HG02885 (cell line): ENCODE measurements at regions not wholly inside any gene's neighbourhood (a gene's known extent, or its start where the extent isn't known, plus 50 kb on each side); places are given as distances from the start of the nearest gene placed in this dataset.

Source experiments
- ATAC-seq: cut with Tn5 transposase; IDR thresholded peaks from one replicate; pipeline ENCODE4 v1.9.1; 2021; ENCODE audit warnings: mild to moderate bottlenecking; ENCODE audit not compliant: unreplicated experiment, poor library complexity

DNA sequence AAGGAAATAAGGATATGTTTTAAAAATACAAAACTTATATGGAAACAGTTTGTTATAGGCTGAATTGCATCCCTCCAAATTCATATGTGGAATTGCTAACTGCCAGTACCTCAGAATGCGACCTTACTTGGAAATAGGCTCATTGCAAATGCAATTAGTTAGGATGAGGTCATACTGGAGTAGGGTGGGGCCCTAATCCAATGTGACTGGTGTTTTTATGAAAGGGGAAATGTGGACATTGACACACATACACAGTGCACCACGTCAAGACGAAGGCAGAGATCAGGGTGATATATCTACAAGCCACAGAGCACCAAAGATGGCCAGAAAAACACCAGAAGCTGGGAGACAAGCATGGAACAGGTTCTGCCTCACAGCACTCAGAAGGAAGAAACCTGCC, 494.2 kb downstream of the TSN start:
- no peak for ATAC-seq

DNA sequence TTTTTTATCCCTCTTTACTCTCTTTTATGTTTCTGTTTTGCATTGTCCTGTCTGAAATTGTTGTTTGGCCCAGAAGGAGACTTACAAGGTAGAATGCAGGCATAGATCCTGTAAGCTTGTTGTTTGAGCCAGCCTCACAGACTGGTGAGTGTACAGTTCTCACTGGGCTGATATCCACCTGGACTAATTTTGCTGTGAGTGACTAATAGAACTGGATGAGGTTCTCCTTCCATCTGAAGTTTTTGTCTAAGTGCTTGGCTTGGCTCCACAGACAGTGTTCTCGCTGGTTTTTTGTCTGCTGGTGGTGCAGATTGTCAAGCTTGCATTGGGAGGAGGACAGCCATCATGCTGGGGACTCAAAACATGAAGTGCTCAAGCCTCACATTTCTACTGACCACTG, 495.7 kb downstream of the TSN start:
- ATAC-seq, result no peak

DNA sequence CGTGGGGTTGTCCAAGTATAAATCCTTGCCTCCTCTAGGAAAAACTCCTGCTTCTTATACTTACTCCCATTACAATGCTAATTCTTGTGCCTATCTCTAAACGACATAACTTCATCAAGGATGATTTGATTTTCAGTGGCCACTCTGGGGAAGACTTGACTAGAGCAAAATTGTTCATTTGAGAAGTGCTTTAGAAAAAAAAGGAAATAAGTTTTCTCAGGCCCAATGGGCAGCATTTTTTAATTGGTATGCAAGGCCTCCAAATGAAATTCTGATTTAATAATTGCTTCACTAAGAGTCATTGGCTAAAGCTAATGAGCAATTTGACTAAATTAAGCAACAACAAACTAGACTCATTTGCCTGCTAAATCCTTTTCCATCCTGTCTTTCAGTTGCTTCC, 496.1 kb downstream of the TSN start:
- ATAC-seq, result no peak

DNA sequence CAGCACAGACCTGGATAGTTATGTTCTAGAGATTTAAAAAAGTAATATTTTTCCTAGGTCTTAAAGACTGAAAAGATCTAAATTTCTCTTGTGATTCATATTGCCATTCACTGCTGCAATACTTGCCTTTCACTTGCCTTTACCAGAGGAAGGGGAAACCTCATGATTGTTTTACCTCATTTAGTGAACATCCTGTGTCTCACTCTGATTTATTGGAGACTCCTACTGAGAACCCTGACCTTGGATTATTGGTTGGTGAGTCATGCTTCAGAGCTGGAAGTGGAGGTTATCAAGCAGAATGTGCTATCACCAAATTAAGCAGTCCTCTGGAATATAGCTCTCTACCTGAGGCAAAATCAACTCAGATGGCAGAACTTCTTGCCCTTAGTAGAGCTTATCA, 500.5 kb downstream of the TSN start:
- no peak for ATAC-seq

DNA sequence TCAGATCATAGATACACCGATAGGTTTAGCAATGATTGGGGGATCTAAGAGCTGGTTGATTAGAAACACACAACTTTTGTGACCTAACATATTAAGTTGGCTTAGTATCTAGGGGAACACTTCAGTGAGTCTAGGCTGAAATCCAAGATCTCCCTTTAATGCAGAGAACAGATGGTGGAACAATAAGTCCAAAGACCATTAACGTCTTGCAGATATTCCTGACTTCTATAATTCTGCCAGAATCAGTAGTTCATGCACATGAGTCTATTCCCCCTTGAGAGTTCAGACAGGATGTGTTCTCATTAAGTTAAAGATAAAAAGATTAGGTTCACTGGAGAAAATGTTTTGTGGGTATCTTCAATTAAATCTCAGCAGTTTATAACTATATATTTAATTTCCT, 506.5 kb downstream of the TSN start:
- no peak for ATAC-seq

DNA sequence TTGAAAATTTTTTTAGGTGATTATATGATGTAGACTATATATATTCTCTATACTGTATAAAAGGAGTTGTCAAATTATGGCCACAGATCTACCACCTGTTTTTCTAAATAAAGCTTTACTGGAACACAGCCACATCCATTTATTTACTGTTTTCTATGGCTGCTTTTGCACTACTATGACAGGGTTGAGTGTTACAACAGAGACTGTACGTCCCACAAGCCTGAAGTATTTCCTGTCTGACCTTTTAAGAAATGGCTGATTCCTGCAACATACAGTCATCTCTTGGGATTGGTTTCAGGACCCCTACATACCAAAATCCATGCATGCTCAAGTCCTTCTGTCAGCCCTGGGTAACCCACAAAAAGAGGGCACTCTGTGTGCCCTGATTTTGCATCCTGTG, 508.3 kb downstream of the TSN start:
- ATAC-seq, result no peak

DNA sequence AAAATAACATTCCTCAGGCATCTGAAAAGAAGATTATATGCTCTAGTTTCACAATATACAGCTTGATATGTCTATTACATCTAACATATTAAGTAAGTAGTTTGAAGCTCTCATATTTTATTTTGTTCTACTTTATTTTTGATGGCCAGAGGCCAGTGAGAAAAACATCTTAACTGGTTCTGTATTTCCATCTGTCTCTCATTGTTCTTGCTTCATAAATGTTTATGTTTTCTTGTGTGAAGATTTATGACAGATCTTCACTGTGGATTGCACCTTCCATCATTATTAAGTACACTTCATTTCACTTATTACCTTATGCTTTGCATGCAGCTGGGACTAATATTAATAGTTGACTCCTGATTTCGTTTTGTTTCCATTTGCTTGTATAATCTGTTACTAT, 511.2 kb downstream of the TSN start:
- no peak for ATAC-seq

DNA sequence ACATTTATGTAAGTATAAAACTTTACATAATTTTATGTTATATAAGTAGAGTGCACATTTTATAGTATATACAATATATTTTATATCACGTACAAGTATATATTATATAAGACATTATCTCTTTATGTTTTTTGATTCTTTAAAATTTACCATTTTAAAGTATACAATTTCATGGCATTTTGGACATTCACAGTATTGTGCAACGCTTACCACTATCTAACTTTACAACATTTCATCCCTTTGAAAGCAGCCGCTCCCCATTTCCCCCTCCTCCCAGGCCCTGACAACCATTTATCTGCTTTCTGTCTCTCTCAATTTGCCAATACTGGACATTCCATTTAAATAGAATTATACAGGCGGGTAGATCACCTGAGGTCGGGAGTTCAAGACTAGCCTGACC, 512.5 kb downstream of the TSN start:
- no peak for ATAC-seq

DNA sequence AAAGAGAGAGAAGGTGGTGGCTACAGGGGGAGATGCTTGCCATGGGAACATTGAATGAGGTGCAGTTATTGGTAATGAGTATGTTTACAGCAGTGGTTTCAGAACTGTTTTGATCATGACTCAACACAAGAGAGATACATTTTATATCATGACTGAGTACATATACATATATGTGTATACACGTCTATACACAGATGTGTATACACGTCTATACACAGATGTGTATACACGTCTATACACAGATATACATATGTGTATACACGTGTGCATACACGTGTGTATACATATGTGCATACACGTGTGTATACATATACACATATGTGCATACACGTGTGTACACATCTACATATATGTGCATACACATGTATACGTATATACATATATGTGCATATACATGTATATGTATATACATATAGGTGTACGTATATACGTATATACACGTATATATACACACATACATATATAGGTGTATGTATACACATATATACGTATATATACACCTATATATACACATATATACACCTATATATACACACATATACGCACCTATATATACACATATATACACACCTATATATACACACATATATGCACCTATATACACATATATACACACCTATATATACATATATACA, 518.5 kb downstream of the TSN start:
- no peak for ATAC-seq

DNA sequence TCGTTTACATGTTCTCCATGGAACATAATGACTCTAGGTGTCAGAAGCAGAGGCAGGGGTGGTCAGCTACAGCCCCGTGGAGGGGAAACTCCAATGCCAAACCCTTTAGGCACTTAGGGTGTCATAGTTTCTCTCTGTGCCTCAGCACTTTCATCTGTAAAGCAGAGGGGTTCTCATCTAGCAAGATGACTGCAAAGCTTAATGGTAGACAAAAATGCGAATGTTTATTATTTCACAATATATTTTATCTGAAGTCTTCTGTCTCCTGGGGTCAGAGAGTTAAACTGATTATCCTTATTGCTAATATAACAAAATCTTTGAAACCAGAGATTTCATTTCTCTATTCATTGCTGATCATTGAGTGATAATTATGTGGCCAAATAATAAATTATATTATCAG, 522.5 kb downstream of the TSN start:
- ATAC-seq, result no peak

DNA sequence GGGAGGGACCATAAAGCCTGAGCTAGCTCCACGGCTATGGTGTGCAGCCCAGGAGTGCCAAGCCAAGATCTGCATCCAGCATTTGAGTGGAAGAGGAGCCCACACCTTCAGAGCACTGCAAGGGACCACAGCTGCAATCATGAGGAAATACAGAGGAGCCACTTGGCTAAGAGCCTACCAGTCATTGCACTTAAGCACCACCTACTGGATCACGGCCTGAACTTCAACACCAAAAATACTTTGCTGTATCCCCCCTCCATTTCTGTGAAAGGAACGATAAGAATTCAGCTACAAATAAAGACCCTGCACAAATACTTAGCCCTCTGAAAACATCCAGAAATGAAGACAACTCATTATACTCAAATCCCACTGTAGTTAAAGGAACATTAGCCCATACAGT, 545.3 kb downstream of the TSN start:
- peak; percentile 56 for ATAC-seq

DNA sequence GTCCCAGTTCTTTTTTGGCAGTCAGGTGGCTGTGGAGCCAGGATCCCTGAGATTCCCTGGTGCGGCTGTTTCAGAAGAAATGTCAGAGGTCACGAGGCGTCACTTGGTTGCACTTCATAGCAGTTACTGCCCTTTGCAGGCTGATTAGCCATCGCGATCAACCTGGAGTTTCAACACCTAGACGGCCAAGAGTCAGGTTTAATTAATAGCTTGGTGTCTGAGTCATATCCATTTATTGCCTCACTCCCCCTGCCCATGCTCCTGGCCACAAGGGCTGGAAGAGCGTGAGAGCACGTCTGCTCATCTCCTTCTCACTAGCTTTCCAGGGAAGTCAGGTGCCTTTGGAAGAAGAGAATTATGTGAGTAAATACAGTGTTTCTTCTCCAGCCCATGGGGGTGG, 552.3 kb downstream of the TSN start:
- ATAC-seq, result no peak

DNA sequence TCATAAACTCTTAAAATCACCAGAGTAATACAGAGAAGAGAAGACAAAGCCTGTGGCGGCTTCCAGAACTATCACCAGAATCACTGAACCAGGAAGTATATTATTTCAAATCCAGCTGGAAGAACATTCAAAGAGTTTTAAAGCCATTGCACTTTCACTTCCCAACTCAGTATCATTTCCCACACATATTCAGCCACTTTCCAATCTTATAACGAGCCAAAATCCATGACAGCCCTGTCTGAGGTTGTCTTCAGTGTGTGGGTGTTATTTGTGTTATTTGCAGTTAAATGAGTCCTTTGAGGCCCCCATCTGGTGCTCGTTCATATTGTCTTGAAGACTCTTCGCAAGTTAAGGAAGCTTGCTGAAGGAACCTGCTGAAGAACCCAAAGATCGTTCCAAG, 559.9 kb downstream of the TSN start:
- no peak for ATAC-seq

DNA sequence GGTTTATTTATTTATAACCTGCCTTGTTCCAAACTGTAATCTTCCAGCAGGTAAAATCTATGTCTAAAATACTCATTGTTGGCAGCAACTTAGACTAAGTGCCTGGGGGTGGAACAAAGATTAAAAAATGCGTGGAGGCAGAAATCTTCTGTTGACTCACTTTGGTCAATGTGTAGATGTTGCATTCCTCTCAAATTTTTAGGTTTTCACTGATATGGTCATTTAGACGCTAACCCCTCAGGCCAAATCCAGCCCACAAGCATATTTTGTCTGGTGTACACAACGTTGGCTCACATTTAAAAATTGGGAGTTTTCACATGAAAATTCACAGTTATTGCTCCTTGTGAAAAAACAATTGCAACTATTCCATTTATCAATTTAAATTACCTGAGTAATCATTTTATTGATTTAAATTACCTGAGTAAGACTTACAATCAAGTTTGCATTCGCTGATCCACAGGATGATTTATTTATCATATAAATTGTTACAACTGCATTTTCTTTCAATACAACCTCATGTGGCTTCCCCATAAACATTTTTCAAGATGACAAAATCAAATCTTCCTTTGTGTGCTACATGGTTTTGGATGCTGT, 564.2 kb downstream of the TSN start:
- ATAC-seq, result no peak

DNA sequence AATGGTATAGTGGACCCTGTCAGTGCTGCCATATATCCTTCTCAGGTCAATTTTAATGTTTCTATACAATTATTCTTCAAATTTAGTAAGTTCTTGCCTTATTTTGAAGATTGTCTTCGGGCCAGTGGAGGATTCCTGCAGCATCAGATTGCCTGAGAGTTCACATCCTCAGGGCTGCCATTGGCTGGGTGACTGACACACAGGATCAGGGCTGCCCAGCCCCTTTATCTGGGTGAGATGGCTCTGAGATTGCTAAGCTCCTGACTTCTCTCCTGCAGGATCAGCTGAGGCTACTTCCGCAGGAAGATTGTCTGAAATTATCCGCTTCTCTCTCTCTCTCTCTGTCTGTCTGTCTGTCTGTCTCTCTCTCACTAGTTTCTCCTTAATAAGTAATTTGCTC, 567.4 kb downstream of the TSN start:
- ATAC-seq, result no peak

DNA sequence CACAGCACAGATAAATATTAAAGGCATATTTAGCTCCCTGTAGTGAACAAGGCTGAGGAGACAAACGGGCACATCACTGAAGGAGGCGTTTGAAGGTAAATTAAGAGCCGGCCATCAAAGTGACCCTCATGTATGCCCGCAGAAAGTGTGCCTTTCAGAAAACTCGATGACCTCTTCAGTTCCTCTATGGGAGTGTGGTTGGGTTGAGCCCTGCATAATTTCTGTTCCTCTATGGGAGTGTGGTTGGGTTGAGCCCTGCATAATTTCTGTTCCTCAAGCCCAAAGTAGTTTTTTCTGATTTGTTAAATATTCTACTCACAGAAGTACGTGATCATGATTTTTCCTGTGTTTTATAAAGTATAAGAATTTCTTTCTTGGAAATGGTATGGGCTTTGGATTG, 568.5 kb downstream of the TSN start:
- ATAC-seq, result no peak

DNA sequence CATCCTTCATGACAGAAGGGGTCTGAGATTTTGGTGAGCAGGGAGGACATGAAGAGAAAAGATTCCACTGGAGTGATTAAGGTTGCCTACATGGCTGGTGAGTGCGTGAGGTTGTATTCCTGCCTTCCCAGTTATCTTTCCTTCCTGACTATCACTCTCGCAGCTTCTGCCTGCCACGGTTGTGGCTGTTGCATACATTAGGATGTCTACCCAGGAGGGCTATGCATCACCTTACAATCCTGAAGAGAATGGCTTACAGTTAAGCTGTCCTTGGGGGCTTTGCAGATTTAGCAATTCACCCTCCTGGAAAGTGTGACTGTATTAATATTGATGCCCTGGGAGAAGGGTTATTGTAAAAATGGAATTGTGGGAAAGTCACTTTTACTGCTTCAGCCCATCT, 571.0 kb downstream of the TSN start:
- ATAC-seq, result no peak

DNA sequence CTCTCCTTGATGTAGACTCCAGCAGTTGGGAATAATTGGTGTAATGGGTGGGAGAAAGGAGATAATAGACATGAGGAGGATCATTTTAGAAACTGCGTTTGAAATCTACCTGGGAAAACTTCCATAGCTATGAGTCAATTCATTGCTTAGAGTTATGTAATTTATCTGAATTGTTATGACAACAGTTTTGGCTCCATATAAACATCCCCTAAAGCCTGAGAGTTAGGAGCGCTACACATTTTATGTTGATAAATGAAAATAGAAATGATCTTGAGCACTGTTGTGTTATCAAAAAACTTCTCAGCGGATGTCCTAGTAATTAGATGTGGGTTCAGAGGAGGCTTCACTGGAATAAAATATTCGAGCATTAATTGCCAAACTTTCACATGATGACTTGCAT, 573.4 kb downstream of the TSN start:
- ATAC-seq, result no peak

DNA sequence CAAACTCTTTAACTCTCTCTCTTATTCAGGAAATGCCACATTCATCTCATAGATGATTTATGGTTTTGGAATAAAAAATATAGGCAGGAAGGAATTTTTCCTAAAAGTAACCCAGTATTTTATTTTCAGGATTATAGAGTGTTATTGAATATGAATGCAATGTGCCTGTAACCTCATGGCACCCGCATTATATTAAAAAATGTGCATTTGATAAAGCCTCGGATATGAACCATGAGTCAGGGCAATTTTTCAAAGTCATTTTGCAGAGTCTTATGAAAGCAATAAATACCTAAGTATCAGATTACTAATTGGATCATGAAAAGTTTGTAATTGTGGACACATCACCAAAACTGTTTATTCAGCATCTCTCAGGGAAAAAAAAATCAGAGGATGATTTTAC, 573.8 kb downstream of the TSN start:
- ATAC-seq, result no peak

DNA sequence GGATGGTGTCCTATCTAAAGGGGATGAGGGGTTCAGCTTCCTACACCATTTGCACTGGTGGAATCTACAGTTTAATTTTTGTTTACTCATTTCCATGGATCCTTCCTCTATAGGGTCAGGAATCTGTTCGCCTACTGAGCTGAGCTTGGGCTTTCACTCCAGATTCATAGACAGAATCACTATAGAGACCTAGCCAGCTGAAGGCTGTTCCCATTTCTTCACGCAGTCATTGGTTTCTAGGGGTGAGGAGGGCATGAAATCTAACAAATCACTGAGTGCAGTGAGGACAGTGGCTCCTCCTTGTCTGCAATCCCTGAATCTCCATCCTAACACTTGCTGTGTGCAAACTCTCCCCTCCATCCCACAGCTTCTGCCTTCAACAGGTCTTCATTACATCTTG, 578.5 kb downstream of the TSN start:
- no peak for ATAC-seq

DNA sequence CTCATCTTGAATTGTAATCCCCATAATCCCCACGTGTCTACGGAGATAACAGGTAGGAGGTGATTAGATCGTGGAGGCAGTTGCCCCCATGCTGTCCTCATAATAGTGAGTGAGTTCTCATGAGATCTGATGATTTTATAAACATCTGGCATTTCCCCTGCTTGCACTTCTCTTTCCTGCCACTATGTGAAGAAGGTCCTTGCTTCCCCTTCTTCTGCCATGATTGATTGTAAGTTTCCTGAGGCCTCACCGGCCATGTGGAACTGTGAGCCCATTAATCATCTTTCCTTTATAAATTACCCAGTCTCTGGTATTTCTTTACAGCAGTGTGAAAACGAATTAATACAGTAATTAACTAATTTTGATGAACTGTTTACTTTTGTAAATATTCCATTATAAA, 582.5 kb downstream of the TSN start:
- ATAC-seq, result no peak

DNA sequence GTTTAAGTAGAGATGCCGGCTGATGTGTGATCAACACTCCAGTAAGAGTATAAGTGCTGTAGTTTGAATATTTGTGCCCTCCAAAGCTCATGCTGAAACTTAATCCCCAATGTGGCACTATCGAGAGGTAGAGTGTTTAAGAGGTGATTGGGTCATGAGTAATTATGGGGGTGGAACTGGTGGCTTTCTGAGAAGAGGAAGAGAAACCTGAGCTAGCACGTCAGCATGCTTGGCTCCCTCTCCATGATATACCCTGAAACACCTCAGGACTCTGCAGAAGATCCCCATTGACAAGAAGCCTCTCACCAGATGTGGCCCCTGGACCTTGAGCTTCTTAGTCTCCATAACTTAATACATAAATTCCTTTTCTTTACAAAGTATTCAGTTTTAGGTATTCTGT, 584.8 kb downstream of the TSN start:
- ATAC-seq, result peak; percentile 97

DNA sequence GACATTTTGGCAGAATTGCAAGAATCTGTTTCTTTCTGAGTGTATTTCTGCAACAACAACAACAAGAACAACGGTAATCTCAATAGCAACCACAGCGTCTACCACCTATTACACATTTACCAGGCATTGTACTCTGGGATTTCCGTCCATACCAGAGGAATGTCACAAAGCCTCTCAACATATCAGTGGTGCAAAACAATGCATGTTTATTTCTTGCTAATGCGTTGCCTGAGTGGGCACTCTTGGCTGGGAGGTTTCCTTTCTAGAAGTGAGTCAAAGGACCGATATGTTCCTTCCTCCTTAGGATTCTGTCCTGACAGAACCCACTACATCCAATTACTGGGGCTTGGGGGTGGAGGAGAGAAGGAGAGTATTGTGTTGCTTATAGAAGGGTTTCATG, 585.6 kb downstream of the TSN start:
- ATAC-seq, result no peak
